A549 (cell line): ENCODE measurements at regions not wholly inside any gene's neighbourhood (a gene's known extent, or its start where the extent isn't known, plus 50 kb on each side); places are given as distances from the start of the nearest gene placed in this dataset.

Experiments used
- ATAC-seq, 2 experiments: fragments of 200-7000 bp in 1 of 2; fragments of >200 bp in 1 of 2; cut with Nextera tagmentation in 1 of 2; cut with Tn5 transposase in 1 of 2; 3 replicates each; pipeline versions ENCODE4 v1.8.0 to v1.9.1; 2018 to 2020; ENCODE audit warnings: mild to moderate bottlenecking in 1 of 2, moderate library complexity in 1 of 2
- CTCF ChIA-PET: fragments of 300-600 bp; sonication (Branson Sonifier 250); formaldehyde crosslinking; extraction: SDS; loops from one replicate; lab custom pipeline; 2021; ENCODE audit warnings: antibody characterized with exemption, inconsistent platforms; lab: Yijun Ruan, JAX
- POLR2A ChIA-PET: fragments of 350-600 bp; formaldehyde crosslinking; extraction: SDS; loops from one replicate; lab custom pipeline; 2021; ENCODE audit warnings: antibody characterized with exemption, inconsistent platforms; lab: Yijun Ruan, JAX
- DNase-seq, 2 experiments: peaks; one replicate each; pipeline versions ENCODE4 v3.0.0 to v3.0.0-alpha.2; 2011 to 2016; ENCODE audit warnings: low read depth in 1 of 2, low spot score in 1 of 2
- FAIRE-seq: peaks from 2 replicates; lab custom pipeline; 2011; peaks lifted over from hg19 to GRCh38; lab: Jason Lieb, UNC
- H3K27ac ChIP-seq, 2 experiments: fragments of >200 bp; sonication (Bioruptor Twin); formaldehyde crosslinking; 3 replicates each; pipeline ENCODE4 v1.5.1; 2016 to 2017
- H3K4me1 ChIP-seq: fragments of >200 bp; sonication (Bioruptor Twin); formaldehyde crosslinking; 3 replicates; pipeline ENCODE4 v1.6.1; 2016
- H3K4me2 ChIP-seq: fragments of >200 bp; sonication (Bioruptor Twin); formaldehyde crosslinking; 3 replicates; pipeline ENCODE4 v1.6.1; 2016
- H3K4me3 ChIP-seq: fragments of >200 bp; sonication (Bioruptor Twin); formaldehyde crosslinking; 3 replicates; pipeline ENCODE4 v1.5.1; 2016
- H3K9me3 ChIP-seq: fragments of >200 bp; sonication (Bioruptor Twin); formaldehyde crosslinking; 3 replicates; pipeline ENCODE4 v1.6.1; 2016
- CHD4 ChIP-seq: fragments of 200-600 bp; sonication (generic); IDR thresholded peaks from 2 replicates; pipeline ENCODE4 v1.6.1; 2016; ENCODE audit warnings: antibody characterized with exemption, mild to moderate bottlenecking, borderline replicate concordance
- EHF ChIP-seq: fragments of 250-450 bp; sonication (Bioruptor Pico); IDR thresholded peaks from 2 replicates; pipeline ENCODE4 v1.5.0; 2020; ENCODE audit warnings: mild to moderate bottlenecking
- EHMT2 ChIP-seq: fragments of 200-600 bp; sonication (generic); IDR thresholded peaks from 2 replicates; pipeline ENCODE4 v1.6.1; 2016; ENCODE audit warnings: antibody characterized with exemption, low read depth, mild to moderate bottlenecking, moderate library complexity
- GATA3 ChIP-seq: IDR thresholded peaks from 2 replicates; pipeline ENCODE4 v1.6.1; 2012; ENCODE audit warnings: borderline replicate concordance
- HOXA7 ChIP-seq: fragments of 250-450 bp; sonication (Bioruptor Pico); IDR thresholded peaks from 2 replicates; pipeline ENCODE4 v1.5.0; 2020; ENCODE audit warnings: mild to moderate bottlenecking, moderate library complexity
- HOXB13 ChIP-seq: fragments of 250-450 bp; sonication (Bioruptor Pico); IDR thresholded peaks from 2 replicates; pipeline ENCODE4 v1.5.0; 2020; ENCODE audit warnings: low read depth, mild to moderate bottlenecking, moderate library complexity
- HOXB5 ChIP-seq: fragments of 250-450 bp; sonication (Bioruptor Pico); IDR thresholded peaks from 2 replicates; pipeline ENCODE4 v1.5.0; 2020; ENCODE audit warnings: mild to moderate bottlenecking, moderate library complexity
- JUNB ChIP-seq: fragments of >200 bp; sonication (Bioruptor Twin); formaldehyde crosslinking; IDR thresholded peaks from 2 replicates; pipeline ENCODE4 v1.6.1; 2016
- KDM1A ChIP-seq: fragments of 200-600 bp; sonication (generic); IDR thresholded peaks from 2 replicates; pipeline ENCODE4 v1.6.1; 2016; ENCODE audit warnings: low read depth, mild to moderate bottlenecking
- NPAS2 ChIP-seq: fragments of 250-450 bp; sonication (Bioruptor Pico); IDR thresholded peaks from 2 replicates; pipeline ENCODE4 v1.8.0; 2022; ENCODE audit warnings: mild to moderate bottlenecking, moderate library complexity, borderline replicate concordance
- NR3C1 ChIP-seq: fragments of >200 bp; sonication (Bioruptor Twin); formaldehyde crosslinking; IDR thresholded peaks from 3 replicates; pipeline ENCODE4 v1.6.1; 2017
- POLR2AphosphoS2 ChIP-seq: conservative IDR thresholded peaks from 2 replicates; pipeline ENCODE4 v1.6.1; 2012; ENCODE audit warnings: low read length, improper control_type of control experiment, inconsistent platforms
- RAD21 ChIP-seq, 2 experiments: fragments of >200 bp in 1 of 2; sonication (Bioruptor Twin) in 1 of 2; formaldehyde crosslinking in 1 of 2; IDR thresholded peaks in 1 of 2; conservative IDR thresholded peaks in 1 of 2; 2 replicates in 1 of 2; 3 replicates in 1 of 2; pipeline ENCODE4 v1.6.1; 2012 to 2018; ENCODE audit warnings: inconsistent platforms in 1 of 2
- RFX5 ChIP-seq: fragments of 450-650 bp; IDR thresholded peaks from 2 replicates; pipeline ENCODE4 v1.7.1; 2014; ENCODE audit warnings: antibody characterized with exemption, mild to moderate bottlenecking, moderate library complexity
- RNF2 ChIP-seq: fragments of 200-600 bp; sonication (generic); IDR thresholded peaks from 2 replicates; pipeline ENCODE4 v1.6.1; 2016; ENCODE audit warnings: low read depth, mild to moderate bottlenecking, antibody characterized with exemption, moderate library complexity, borderline replicate concordance
- SMC3 ChIP-seq: fragments of >200 bp; sonication (Bioruptor Twin); formaldehyde crosslinking; IDR thresholded peaks from 3 replicates; pipeline ENCODE4 v1.6.1; 2018; ENCODE audit warnings: inconsistent platforms
- SREBF2 ChIP-seq: fragments of 450-650 bp; IDR thresholded peaks from 2 replicates; pipeline ENCODE4 v1.6.1; 2014; ENCODE audit warnings: mild to moderate bottlenecking, moderate library complexity
- ZC3H11A ChIP-seq: fragments of 450-650 bp; IDR thresholded peaks from 2 replicates; pipeline ENCODE4 v1.6.1; 2014; ENCODE audit warnings: antibody characterized with exemption, mild to moderate bottlenecking
- ZFP36 ChIP-seq: fragments of 450-650 bp; IDR thresholded peaks from 2 replicates; pipeline ENCODE4 v1.6.1; 2014; ENCODE audit warnings: borderline replicate concordance; ENCODE audit not compliant: partially characterized antibody
- ZNF302 ChIP-seq: fragments of 250-450 bp; sonication (Bioruptor Pico); IDR thresholded peaks from 2 replicates; pipeline ENCODE4 v1.9.0; 2021; ENCODE audit warnings: inconsistent platforms, mild to moderate bottlenecking, moderate library complexity
- ZSCAN20 ChIP-seq: fragments of 250-450 bp; sonication (Bioruptor Pico); IDR thresholded peaks from 2 replicates; pipeline ENCODE4 v1.8.0; 2022; ENCODE audit warnings: mild to moderate bottlenecking, moderate library complexity
- WGBS: methylation state at CpG from one replicate; pipeline ENCODE4 v1.1.6; 2017; ENCODE audit errors: missing lambda C conversion rate; 5-methylcytosine and 5-hydroxymethylcytosine counted together
- TF ChIP-seq, protein P1 (sequence below): fragments of >200 bp; sonication (Bioruptor Twin); formaldehyde crosslinking; IDR thresholded peaks from 3 replicates; pipeline ENCODE4 v1.5.1; 2016
- TF ChIP-seq, protein P2 (sequence below): IDR thresholded peaks from 2 replicates; pipeline ENCODE4 v1.6.1; 2012
- TF ChIP-seq, protein P3 (sequence below): fragments of 200-600 bp; sonication (generic); IDR thresholded peaks from 2 replicates; pipeline ENCODE4 v1.6.1; 2016; ENCODE audit warnings: antibody characterized with exemption, mild to moderate bottlenecking, moderate library complexity

DNA sequence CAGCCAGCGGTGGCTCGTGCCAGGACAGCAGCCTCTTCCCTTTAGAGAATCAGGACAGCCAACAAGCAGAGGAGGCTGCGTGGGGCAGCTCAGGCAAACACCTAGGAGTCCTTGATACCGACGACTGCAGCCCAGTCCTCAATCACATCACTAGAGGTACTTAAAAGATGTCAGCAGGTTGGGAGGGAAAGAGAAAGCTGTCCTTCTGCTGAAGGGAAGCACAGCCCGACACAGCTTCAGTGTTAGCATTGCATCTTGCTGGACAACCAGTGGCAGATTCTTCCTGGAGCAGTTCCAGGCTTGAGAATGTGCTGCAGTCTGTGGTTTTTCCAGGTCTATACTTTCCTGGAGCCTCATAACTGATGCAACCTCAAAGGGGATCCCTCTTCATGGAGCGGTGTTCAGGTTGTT is 230.5 kb downstream of the SYK start:
- H3K4me2 ChIP-seq, result no peak overlapping the region
- ChIA-PET CTCF (interaction anchor here (0.8 to 7.7 kb wide), 4 partner anchors 13 to 651 kb away, joined by 3 to 41 read pairs (median 4); partner anchors contain the start of gene NFIL3), POLR2A (no interaction called here)
- FAIRE-seq, result no peak
- 61% methylated on average over 7 of the region's 7 CpGs for WGBS
- TF ChIP-seq SREBF2 (no peak), GATA3 (no peak), KDM1A (no peak), HOXB13 (CRISPR knock-in tag) (no peak), HOXB5 (CRISPR knock-in tag) (no peak), RFX5 (no peak)
- H3K27ac ChIP-seq, result no peak overlapping the region
- no peak overlapping the region for H3K4me3 ChIP-seq
- H3K9me3 ChIP-seq, result no peaks in the 10 kb centered on the region
- DNase-seq, result no peak
- ATAC-seq, result no peak
- peaks cover 5% of the 10 kb centered on the region; the same call in 2 of the 3 replicates for H3K4me1 ChIP-seq

DNA sequence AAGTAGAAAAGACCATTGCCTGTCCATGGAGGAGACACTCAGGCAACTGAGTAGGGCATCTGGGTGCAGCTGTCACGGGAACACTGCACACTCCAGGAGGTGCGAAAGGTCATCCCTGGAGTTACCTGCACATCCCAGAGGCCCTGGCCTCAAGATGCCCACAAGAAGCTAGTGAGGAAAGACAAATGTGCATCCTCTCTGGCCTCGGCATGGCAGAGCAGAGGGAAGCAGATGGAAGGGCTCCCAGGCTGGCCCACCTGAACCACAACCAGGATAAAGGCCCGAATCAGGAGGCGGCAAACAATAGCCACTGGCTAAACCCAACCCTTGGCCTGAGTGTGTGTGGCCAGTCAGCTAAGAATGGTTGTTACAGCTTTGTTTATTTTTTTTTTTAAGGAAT is 231.7 kb downstream of the SYK start:
- FAIRE-seq, result no peak
- no peaks in the 10 kb centered on the region for H3K9me3 ChIP-seq
- no peak overlapping the region for H3K4me3 ChIP-seq
- H3K4me2 ChIP-seq, result no peak overlapping the region
- DNase-seq, result no peak
- TF ChIP-seq JUNB (no peak), NPAS2 (CRISPR knock-in tag) (no peak), KDM1A (no peak), ZSCAN20 (CRISPR knock-in tag) (no peak), ZC3H11A (no peak), ZNF302 (CRISPR knock-in tag) (no peak), RNF2 (no peak)
- H3K27ac ChIP-seq, result no peak overlapping the region
- no peak for ATAC-seq
- WGBS, result 83% methylated on average over 5 of the region's 5 CpGs
- ChIA-PET POLR2A (no interaction called here), CTCF (interaction anchor here (0.6 to 7.7 kb wide), 14 partner anchors 9 to 405 kb away, joined by 3 to 41 read pairs (median 3); partner anchors contain the start of gene NFIL3)
- H3K4me1 ChIP-seq, result peaks cover 16% of the 10 kb centered on the region

DNA sequence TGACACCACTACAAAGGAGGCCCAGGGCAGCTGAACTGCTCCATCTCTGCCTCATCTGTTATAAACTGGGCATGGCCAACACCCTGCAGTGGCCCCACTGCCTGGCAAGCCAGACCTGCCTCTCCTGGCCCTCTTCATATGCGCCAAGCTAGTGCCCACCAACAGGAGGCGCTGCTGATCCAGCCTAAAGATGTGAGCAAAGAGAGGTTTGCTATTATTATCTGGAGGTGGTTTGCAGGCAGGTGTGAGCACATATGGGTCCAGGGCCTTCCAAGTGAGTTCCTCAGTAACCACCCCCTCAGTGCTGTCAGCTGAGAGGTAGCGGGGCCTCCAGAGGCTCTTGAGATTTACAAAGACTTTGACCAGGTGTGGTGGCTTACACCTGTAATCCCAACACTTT is 232.2 kb downstream of the SYK start:
- Histone ChIP-seq H3K4me2 (no peak overlapping the region), H3K27ac (no peak overlapping the region), H3K4me1 (peaks cover 21% of the 10 kb centered on the region), H3K4me3 (no peak overlapping the region)
- 76% methylated on average over 3 of the region's 3 CpGs for WGBS
- DNase-seq (peak in 1 of 2 experiments; percentile 57), ATAC-seq (0 out of 6 replicates have a peak, but pooled peaks of 1 of the 2 experiments have one; percentile 11)
- ChIA-PET POLR2A (no interaction called here), CTCF (interaction anchor here (0.7 to 7.7 kb wide), 15 partner anchors 10 to 392 kb away, joined by 3 to 41 read pairs (median 3); partner anchors contain the start of gene NFIL3)
- TF ChIP-seq RFX5 (no peak), SMC3 (peak; percentile 40; the same call in 2 of the 3 replicates), HOXA7 (no peak), RAD21 (conservative IDR thresholded peaks at IDR 0.05 in 1 of 2, IDR thresholded peaks at IDR 0.05 in 1 of 2) (peak; percentile 50 to 78; a peak in 4 of 5 replicates)
- TF ChIP-seq, protein P1, sequence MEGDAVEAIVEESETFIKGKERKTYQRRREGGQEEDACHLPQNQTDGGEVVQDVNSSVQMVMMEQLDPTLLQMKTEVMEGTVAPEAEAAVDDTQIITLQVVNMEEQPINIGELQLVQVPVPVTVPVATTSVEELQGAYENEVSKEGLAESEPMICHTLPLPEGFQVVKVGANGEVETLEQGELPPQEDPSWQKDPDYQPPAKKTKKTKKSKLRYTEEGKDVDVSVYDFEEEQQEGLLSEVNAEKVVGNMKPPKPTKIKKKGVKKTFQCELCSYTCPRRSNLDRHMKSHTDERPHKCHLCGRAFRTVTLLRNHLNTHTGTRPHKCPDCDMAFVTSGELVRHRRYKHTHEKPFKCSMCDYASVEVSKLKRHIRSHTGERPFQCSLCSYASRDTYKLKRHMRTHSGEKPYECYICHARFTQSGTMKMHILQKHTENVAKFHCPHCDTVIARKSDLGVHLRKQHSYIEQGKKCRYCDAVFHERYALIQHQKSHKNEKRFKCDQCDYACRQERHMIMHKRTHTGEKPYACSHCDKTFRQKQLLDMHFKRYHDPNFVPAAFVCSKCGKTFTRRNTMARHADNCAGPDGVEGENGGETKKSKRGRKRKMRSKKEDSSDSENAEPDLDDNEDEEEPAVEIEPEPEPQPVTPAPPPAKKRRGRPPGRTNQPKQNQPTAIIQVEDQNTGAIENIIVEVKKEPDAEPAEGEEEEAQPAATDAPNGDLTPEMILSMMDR, result peak; percentile 40; the same call in 2 of the 3 replicates
- TF ChIP-seq, all 56 proteins: peak for 3
- H3K9me3 ChIP-seq, result no peaks in the 10 kb centered on the region
- no peak for FAIRE-seq

DNA sequence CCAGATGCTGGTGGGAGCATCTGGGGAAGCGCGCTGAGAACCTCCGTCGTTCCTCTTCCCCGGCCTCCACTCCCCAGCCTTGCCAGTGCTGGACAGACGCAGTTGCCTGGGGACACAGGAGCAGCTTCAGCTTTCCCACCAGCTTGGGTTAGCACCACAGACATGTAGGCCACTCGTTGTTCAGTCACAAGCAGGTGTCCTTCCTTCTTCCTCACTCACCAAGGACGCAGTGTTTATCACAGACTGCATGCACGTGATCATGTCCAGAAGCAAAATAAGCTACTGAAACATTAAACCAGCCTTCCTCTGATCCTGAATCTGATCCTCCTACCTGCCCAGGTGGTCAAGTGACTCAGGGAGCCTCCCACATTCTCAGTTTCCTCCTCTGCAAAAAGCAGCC is 232.9 kb downstream of the SYK start:
- Histone ChIP-seq H3K4me2 (no peak overlapping the region), H3K27ac (no peak overlapping the region), H3K4me1 (peaks cover 21% of the 10 kb centered on the region), H3K9me3 (no peaks in the 10 kb centered on the region), H3K4me3 (no peak overlapping the region)
- 85% methylated on average over 9 of the region's 9 CpGs for WGBS
- DNase-seq (no peak), ATAC-seq (no peak), FAIRE-seq (no peak)
- CTCF ChIA-PET, result interaction anchor here (0.7 to 7.7 kb wide), 8 partner anchors 11 to 391 kb away, joined by 3 to 41 read pairs (median 4); partner anchors contain the start of gene NFIL3
- POLR2A ChIA-PET, result no interaction called here
- TF ChIP-seq NPAS2 (CRISPR knock-in tag) (no peak), ZFP36 (no peak), EHMT2 (no peak), CHD4 (no peak), RFX5 (no peak), KDM1A (no peak), HOXA7 (no peak), EHF (CRISPR knock-in tag) (no peak), NR3C1 (no peak), POLR2AphosphoS2 (no peak)
- TF ChIP-seq, protein P2, sequence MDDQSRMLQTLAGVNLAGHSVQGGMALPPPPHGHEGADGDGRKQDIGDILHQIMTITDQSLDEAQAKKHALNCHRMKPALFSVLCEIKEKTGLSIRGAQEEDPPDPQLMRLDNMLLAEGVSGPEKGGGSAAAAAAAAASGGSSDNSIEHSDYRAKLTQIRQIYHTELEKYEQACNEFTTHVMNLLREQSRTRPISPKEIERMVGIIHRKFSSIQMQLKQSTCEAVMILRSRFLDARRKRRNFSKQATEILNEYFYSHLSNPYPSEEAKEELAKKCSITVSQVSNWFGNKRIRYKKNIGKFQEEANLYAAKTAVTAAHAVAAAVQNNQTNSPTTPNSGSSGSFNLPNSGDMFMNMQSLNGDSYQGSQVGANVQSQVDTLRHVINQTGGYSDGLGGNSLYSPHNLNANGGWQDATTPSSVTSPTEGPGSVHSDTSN, result no peak
- TF ChIP-seq, protein P3, sequence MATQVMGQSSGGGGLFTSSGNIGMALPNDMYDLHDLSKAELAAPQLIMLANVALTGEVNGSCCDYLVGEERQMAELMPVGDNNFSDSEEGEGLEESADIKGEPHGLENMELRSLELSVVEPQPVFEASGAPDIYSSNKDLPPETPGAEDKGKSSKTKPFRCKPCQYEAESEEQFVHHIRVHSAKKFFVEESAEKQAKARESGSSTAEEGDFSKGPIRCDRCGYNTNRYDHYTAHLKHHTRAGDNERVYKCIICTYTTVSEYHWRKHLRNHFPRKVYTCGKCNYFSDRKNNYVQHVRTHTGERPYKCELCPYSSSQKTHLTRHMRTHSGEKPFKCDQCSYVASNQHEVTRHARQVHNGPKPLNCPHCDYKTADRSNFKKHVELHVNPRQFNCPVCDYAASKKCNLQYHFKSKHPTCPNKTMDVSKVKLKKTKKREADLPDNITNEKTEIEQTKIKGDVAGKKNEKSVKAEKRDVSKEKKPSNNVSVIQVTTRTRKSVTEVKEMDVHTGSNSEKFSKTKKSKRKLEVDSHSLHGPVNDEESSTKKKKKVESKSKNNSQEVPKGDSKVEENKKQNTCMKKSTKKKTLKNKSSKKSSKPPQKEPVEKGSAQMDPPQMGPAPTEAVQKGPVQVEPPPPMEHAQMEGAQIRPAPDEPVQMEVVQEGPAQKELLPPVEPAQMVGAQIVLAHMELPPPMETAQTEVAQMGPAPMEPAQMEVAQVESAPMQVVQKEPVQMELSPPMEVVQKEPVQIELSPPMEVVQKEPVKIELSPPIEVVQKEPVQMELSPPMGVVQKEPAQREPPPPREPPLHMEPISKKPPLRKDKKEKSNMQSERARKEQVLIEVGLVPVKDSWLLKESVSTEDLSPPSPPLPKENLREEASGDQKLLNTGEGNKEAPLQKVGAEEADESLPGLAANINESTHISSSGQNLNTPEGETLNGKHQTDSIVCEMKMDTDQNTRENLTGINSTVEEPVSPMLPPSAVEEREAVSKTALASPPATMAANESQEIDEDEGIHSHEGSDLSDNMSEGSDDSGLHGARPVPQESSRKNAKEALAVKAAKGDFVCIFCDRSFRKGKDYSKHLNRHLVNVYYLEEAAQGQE, result no peak
